MCF 10A (cell line): ENCODE measurements at regions not wholly inside any gene's neighbourhood (a gene's known extent, or its start where the extent isn't known, plus 50 kb on each side); places are given as distances from the start of the nearest gene placed in this dataset.

Experiments
- BruUV-seq: library from RNA; stranded (reverse); fragments of 400-500 nt; replicated peaks from 2 replicates; lab custom pipeline; 2021; lab: Mats Ljungman, UMichigan
- CTCF ChIA-PET: fragments of 300-600 bp; sonication (Branson Sonifier 250); formaldehyde crosslinking; extraction: SDS; loops from one replicate; lab custom pipeline; 2021; ENCODE audit warnings: antibody characterized with exemption, inconsistent platforms; lab: Yijun Ruan, JAX
- POLR2A ChIA-PET: fragments of 300-600, 350-650 bp; sonication (Branson Sonifier 250); formaldehyde crosslinking; extraction: SDS; loops from one replicate; lab custom pipeline; 2020; ENCODE audit warnings: antibody characterized with exemption, inconsistent platforms; lab: Yijun Ruan, JAX
- DNase-seq: peaks from one replicate; pipeline ENCODE4 v3.0.0-alpha.2; 2018; ENCODE audit not compliant: unreplicated experiment
- H3K27ac Mint-ChIP-seq: one replicate; pipeline ENCODE4 v1.8.0; 2022; ENCODE audit warnings: mild to moderate bottlenecking, low read depth, mixed read lengths; ENCODE audit not compliant: unreplicated experiment
- H3K27me3 Mint-ChIP-seq: one replicate; pipeline ENCODE4 v1.8.0; 2022; ENCODE audit warnings: mixed read lengths; ENCODE audit not compliant: insufficient read depth, unreplicated experiment
- H3K36me3 Mint-ChIP-seq: one replicate; pipeline ENCODE4 v1.8.0; 2022; ENCODE audit warnings: mild to moderate bottlenecking, moderate library complexity, mixed read lengths; ENCODE audit not compliant: insufficient read depth, unreplicated experiment
- H3K4me1 Mint-ChIP-seq: one replicate; pipeline ENCODE4 v1.8.0; 2022; ENCODE audit warnings: mixed read lengths; ENCODE audit not compliant: insufficient read depth, unreplicated experiment
- H3K4me3 Mint-ChIP-seq: one replicate; pipeline ENCODE4 v1.8.0; 2022; ENCODE audit warnings: mild to moderate bottlenecking, moderate library complexity, mixed read lengths; ENCODE audit not compliant: unreplicated experiment
- H3K9me3 Mint-ChIP-seq: one replicate; pipeline ENCODE4 v1.8.0; 2022; ENCODE audit warnings: mixed read lengths; ENCODE audit not compliant: unreplicated experiment
- intact Hi-C: fragments of 100-400 bp; cut with micrococcal nuclease; formaldehyde crosslinking; loops from 2 replicates; pipeline ENCODE4 v1.14.1; 2022
- TF ChIP-seq, protein P1 (sequence below): fragments of 200-600 bp; IDR thresholded peaks from one replicate; pipeline ENCODE4 v1.8.0; 2022; ENCODE audit warnings: antibody characterized with exemption, mild to moderate bottlenecking; ENCODE audit not compliant: unreplicated experiment

DNA sequence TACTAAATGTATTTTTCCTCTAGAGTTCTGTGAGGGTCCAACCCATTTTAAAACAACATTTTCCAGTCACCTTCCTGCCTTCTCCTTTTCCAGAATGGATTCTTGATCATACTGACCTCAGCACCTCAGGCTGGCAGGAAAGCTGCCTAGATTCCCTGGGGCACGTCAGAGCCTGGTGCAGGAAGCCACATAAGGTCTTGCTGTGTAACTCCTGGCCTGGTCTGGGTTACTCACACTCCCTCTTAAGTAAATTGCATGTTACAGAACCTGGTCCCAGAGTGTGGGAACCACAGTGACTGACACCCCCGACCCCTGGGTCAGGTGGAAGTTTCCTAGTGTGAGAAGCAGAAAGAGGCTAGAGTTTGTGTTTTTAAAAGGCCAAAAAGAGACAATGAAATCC is 209.8 kb downstream of the SPTSSA start:
- intact Hi-C loops: no loop called here
- no peaks in the 10 kb centered on the region for H3K9me3 Mint-ChIP-seq
- no peak overlapping the region for H3K4me3 Mint-ChIP-seq
- no peaks in the 10 kb centered on the region for H3K36me3 Mint-ChIP-seq
- POLR2A ChIA-PET: no interaction called here
- CTCF ChIA-PET: interaction anchor here (1.1 kb wide), 1 partner anchor 459 kb away, joined by 3 read pairs; no protein-coding TSS in a partner anchor
- DNase-seq: peak; percentile 13
- H3K27me3 Mint-ChIP-seq: no peaks in the 10 kb centered on the region
- no TSS peak for BruUV-seq
- H3K4me1 Mint-ChIP-seq: no peaks in the 10 kb centered on the region
- H3K27ac Mint-ChIP-seq: no peak overlapping the region
- TF ChIP-seq, protein P1, sequence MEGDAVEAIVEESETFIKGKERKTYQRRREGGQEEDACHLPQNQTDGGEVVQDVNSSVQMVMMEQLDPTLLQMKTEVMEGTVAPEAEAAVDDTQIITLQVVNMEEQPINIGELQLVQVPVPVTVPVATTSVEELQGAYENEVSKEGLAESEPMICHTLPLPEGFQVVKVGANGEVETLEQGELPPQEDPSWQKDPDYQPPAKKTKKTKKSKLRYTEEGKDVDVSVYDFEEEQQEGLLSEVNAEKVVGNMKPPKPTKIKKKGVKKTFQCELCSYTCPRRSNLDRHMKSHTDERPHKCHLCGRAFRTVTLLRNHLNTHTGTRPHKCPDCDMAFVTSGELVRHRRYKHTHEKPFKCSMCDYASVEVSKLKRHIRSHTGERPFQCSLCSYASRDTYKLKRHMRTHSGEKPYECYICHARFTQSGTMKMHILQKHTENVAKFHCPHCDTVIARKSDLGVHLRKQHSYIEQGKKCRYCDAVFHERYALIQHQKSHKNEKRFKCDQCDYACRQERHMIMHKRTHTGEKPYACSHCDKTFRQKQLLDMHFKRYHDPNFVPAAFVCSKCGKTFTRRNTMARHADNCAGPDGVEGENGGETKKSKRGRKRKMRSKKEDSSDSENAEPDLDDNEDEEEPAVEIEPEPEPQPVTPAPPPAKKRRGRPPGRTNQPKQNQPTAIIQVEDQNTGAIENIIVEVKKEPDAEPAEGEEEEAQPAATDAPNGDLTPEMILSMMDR: no peak

DNA sequence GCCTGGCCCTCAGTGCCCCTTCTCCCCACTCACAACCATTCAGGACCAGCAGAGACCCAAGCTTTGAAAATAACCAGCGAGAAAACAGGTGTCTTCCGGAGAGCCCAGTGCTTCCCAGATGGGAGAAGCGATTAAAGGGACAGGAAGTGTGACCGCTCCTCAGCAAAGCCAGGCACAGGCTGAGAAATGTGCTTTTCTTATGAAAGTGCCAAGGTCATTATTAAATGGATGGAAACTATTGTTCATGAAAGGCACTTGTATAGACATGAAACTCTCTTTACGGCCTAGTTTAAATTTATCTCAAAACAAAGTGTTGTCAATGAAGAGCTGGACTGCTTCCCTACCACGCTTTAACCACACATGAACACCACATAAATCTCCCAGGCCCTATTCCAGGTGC is 210.4 kb downstream of the SPTSSA start:
- DNase-seq: no peak
- TF ChIP-seq, protein P1: no peak
- intact Hi-C loops: no loop called here

DNA sequence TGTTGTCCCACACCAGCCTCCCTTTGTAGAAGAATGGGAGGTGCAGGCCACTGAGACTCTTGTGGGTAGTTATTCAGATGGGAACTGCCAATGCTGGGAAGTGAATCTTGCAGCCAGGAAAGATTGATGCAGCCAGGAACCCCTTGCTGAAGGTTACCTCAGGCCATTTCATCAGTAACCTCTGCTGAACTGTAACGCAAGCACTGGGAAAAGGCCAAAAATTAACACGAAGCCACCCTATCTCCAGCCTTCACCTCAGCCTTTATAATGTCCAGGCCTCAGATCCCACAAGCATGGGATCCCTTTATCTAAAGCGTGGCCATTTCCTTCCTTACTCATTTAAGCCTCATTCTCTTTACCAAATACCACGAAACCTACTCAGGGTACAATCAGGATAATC is 211.1 kb downstream of the SPTSSA start:
- Mint-ChIP-seq H3K36me3 (no peaks in the 10 kb centered on the region), H3K27me3 (no peaks in the 10 kb centered on the region), H3K4me3 (no peak overlapping the region), H3K4me1 (no peaks in the 10 kb centered on the region), H3K27ac (no peak overlapping the region), H3K9me3 (no peaks in the 10 kb centered on the region)
- ChIA-PET CTCF (interaction anchor here (1.0 kb wide), 1 partner anchor 22 kb away, joined by 4 read pairs; no protein-coding TSS in a partner anchor), POLR2A (no interaction called here)
- DNase-seq: no peak
- no TSS peak for BruUV-seq
- TF ChIP-seq, protein P1: no peak
- intact Hi-C loops: no loop called here

More for the DNA sequence above, 210.4 kb downstream of the SPTSSA start:
- POLR2A ChIA-PET: no interaction called here
- Mint-ChIP-seq H3K27ac (no peak overlapping the region), H3K27me3 (no peaks in the 10 kb centered on the region), H3K9me3 (no peaks in the 10 kb centered on the region), H3K4me1 (no peaks in the 10 kb centered on the region), H3K36me3 (no peaks in the 10 kb centered on the region), H3K4me3 (no peak overlapping the region)
- BruUV-seq: no TSS peak
- CTCF ChIA-PET: no interaction called here

DNA sequence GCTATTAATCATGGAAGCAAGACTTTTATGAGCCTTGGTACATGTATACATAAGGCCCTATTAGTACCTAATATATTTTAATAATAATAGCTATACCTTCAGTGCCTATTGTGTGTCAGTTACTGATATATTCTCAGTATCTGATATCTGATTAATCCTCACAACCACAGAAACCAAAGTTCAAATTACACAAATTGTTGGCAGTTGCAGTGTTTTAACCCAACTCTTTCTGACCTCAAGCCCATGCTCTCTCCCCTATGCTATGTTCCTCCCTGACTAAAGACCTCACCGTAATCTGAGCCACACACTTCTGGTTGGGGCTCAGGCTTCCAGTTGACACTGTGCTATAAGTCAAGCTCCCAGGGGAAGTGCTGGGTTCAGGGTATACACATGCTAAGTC is 214.4 kb downstream of the SPTSSA start:
- no peaks in the 10 kb centered on the region for H3K9me3 Mint-ChIP-seq
- DNase-seq: no peak
- BruUV-seq: no TSS peak
- POLR2A ChIA-PET: no interaction called here
- no peaks in the 10 kb centered on the region for H3K36me3 Mint-ChIP-seq
- no peak overlapping the region for H3K4me3 Mint-ChIP-seq
- intact Hi-C loops: no loop called here
- TF ChIP-seq, protein P1: no peak
- H3K27ac Mint-ChIP-seq: no peak overlapping the region
- CTCF ChIA-PET: interaction anchor here (0.6 to 2.3 kb wide), 2 partner anchors 19 to 1734 kb away, joined by 3 to 8 read pairs; no protein-coding TSS in a partner anchor
- no peaks in the 10 kb centered on the region for H3K4me1 Mint-ChIP-seq
- no peaks in the 10 kb centered on the region for H3K27me3 Mint-ChIP-seq
